ENCODE measurements at regions not wholly inside any gene's neighbourhood (a gene's known extent, or its start where the extent isn't known, plus 50 kb on each side); places are given as distances from the start of the nearest gene placed in this dataset.

GRCh38 chr14:85122690-85123089 is 407.3 kb upstream of the FLRT2 start:
- H3K4me3 ChIP-seq = no peak overlapping the region
- no peaks in the 10 kb centered on the region for H3K27me3 ChIP-seq
- no peaks in the 10 kb centered on the region for H3K4me1 ChIP-seq (replicated peaks in 1 of 2)
- intact Hi-C loops (cut with DNase I) = no loop called here
- H3K36me3 ChIP-seq (replicated peaks in 1 of 2) = no peaks in the 10 kb centered on the region
- TF ChIP-seq POLR2A (IDR thresholded peaks at IDR 0.05) (no peak), CTCF (IDR thresholded peaks at IDR 0.05) (no peak)
- no peak overlapping the region for H3K27ac ChIP-seq
- no peaks in the 10 kb centered on the region for H3K9me3 ChIP-seq (replicated peaks in 1 of 3)
- no peak for DNase-seq

- intact Hi-C loops (cut with DNase I) = no loop called here
- Histone ChIP-seq H3K4me3 (no peak overlapping the region), H3K27ac (no peak overlapping the region), H3K36me3 (replicated peaks in 1 of 2) (no peaks in the 10 kb centered on the region), H3K27me3 (no peaks in the 10 kb centered on the region), H3K4me1 (replicated peaks in 1 of 2) (no peaks in the 10 kb centered on the region), H3K9me3 (replicated peaks in 1 of 3) (no peaks in the 10 kb centered on the region)
- TF ChIP-seq CTCF (IDR thresholded peaks at IDR 0.05) = no peak
- TF ChIP-seq POLR2A (IDR thresholded peaks at IDR 0.05) = no peak
- no peak for DNase-seq
- whole genome bisulfite sequencing, 4 donors = 83 to 90% (median 86%) methylated on average over 2 of the region's 2 CpGs
These were observed 406.2 kb upstream of the FLRT2 start for GRCh38 chr14:85123755-85124154.

GRCh38 chr14:85124631-85125290 is 405.2 kb upstream of the FLRT2 start:
- no peak for DNase-seq
- intact Hi-C loops (cut with DNase I) = no loop called here
- TF ChIP-seq CTCF (IDR thresholded peaks at IDR 0.05) (no peak), POLR2A (IDR thresholded peaks at IDR 0.05) (no peak)
- Histone ChIP-seq H3K27ac (no peak overlapping the region), H3K36me3 (replicated peaks in 1 of 2) (no peaks in the 10 kb centered on the region), H3K27me3 (no peaks in the 10 kb centered on the region), H3K4me3 (no peak overlapping the region), H3K4me1 (replicated peaks in 1 of 2) (no peaks in the 10 kb centered on the region), H3K9me3 (replicated peaks in 1 of 3) (no peaks in the 10 kb centered on the region)
- WGBS, 4 donors = 87 to 94% (median 91%) methylated on average over 3 of the region's 3 CpGs

GRCh38 chr14:85125291-85125670 is 404.7 kb upstream of the FLRT2 start:
- no peak for DNase-seq
- 49 to 64% (median 54%) methylated on average over 2 of the region's 2 CpGs for WGBS, 4 donors

More at GRCh38 chr14:85125291-85125670, 404.7 kb upstream of the FLRT2 start:
- no peak for TF ChIP-seq CTCF (IDR thresholded peaks at IDR 0.05)
- TF ChIP-seq POLR2A (IDR thresholded peaks at IDR 0.05) = no peak
- no peak overlapping the region for H3K4me3 ChIP-seq
- H3K4me1 ChIP-seq (replicated peaks in 1 of 2) = no peaks in the 10 kb centered on the region
- H3K27me3 ChIP-seq = no peaks in the 10 kb centered on the region
- no peaks in the 10 kb centered on the region for H3K36me3 ChIP-seq (replicated peaks in 1 of 2)
- no peaks in the 10 kb centered on the region for H3K9me3 ChIP-seq (replicated peaks in 1 of 3)
- H3K27ac ChIP-seq = no peak overlapping the region
- intact Hi-C loops (cut with DNase I) = no loop called here
